K562 (cell line): ENCODE measurements at regions not wholly inside any gene's neighbourhood (a gene's known extent, or its start where the extent isn't known, plus 50 kb on each side); places are given as distances from the start of the nearest gene placed in this dataset.

Source experiments
- ATAC-seq: fragments of 200-7000 bp; cut with Tn5 transposase; 3 replicates; pipeline ENCODE4 v1.9.1; 2020; ENCODE audit warnings: moderate library complexity
- BruUV-seq: library from RNA; stranded (reverse); fragments of 400-500 nt; replicated peaks from 2 replicates; lab custom pipeline; 2021; lab: Mats Ljungman, UMichigan
- CTCF ChIA-PET: fragments of 300-600 bp; formaldehyde crosslinking; extraction: SDS; loops from one replicate; lab custom pipeline; 2021; ENCODE audit warnings: low intra/inter-chr PET ratio; lab: Yijun Ruan, JAX
- POLR2A ChIA-PET: fragments of 300-600, 350-650 bp; sonication (Branson Sonifier 250); formaldehyde crosslinking; extraction: SDS; loops from one replicate; lab custom pipeline; 2021; ENCODE audit warnings: antibody characterized with exemption, inconsistent platforms; lab: Yijun Ruan, JAX
- DNase-seq, 4 experiments: peaks; one replicate each; pipeline versions ENCODE4 v3.0.0 to v3.0.0-alpha.2; 2011 to 2018; ENCODE audit warnings: low spot score in 3 of 4, mixed read lengths in 3 of 4; ENCODE audit errors: extremely low read depth in 1 of 4
- FAIRE-seq: peaks from 2 replicates; lab custom pipeline; 2011; peaks lifted over from hg19 to GRCh38; lab: Jason Lieb, UNC
- H2AFZ ChIP-seq: 2 replicates; pipeline ENCODE4 v1.6.0; 2011; ENCODE audit warnings: low read depth, low read length, control low read depth, inconsistent platforms
- H3K27ac ChIP-seq: fragments of 200-600 bp; 3 replicates; pipeline ENCODE4 v1.8.0; 2011; ENCODE audit warnings: low read depth, mild to moderate bottlenecking, control low read depth, inconsistent platforms, low read length, moderate library complexity, mixed read lengths; ENCODE audit errors: extremely low read depth
- H3K27me3 ChIP-seq, 2 experiments: fragments of 300-600 bp in 1 of 2; 2 replicates in 1 of 2; 3 replicates in 1 of 2; pipeline versions ENCODE4 v1.6.0 to v1.8.0; 2011; ENCODE audit warnings: inconsistent platforms in 2 of 2, low read length in 2 of 2, mild to moderate bottlenecking in 1 of 2, mixed read lengths in 1 of 2, moderate library complexity in 1 of 2; ENCODE audit not compliant: control insufficient read depth in 2 of 2, insufficient read depth in 2 of 2
- H3K36me3 ChIP-seq: fragments of 300-600 bp; 3 replicates; pipeline ENCODE4 v1.8.0; 2011; ENCODE audit warnings: mild to moderate bottlenecking, low read length, inconsistent platforms; ENCODE audit not compliant: control insufficient read depth, insufficient read depth
- H3K4me1 ChIP-seq, 2 experiments: fragments of 200-600 bp in 1 of 2; replicated peaks in 1 of 2; 2 replicates in 1 of 2; 3 replicates in 1 of 2; pipeline versions ENCODE4 v1.5.1 to v1.8.0; 2011; ENCODE audit warnings: inconsistent platforms in 2 of 2, low read length in 2 of 2, mild to moderate bottlenecking in 1 of 2, mixed read lengths in 1 of 2, moderate library complexity in 1 of 2; ENCODE audit not compliant: control insufficient read depth in 2 of 2, insufficient read depth in 2 of 2
- H3K4me2 ChIP-seq: 2 replicates; pipeline ENCODE4 v1.6.1; 2011; ENCODE audit warnings: low read length, control low read depth, inconsistent platforms, mixed read lengths; ENCODE audit not compliant: insufficient read depth
- H3K4me3 ChIP-seq: fragments of 200-600 bp; sonication (generic), shearing (Covaris generic); 2 replicates; pipeline ENCODE4 v1.5.1; 2016; ENCODE audit warnings: control low read depth, inconsistent platforms
- H3K79me2 ChIP-seq: fragments of 200-600 bp; 3 replicates; pipeline ENCODE4 v1.8.0; 2011; ENCODE audit warnings: low read length, inconsistent platforms; ENCODE audit not compliant: control insufficient read depth, insufficient read depth
- H3K9ac ChIP-seq, 2 experiments: 2 replicates each; pipeline versions ENCODE4 v1.6.0 to v1.6.1; 2011; ENCODE audit warnings: low read depth in 2 of 2, low read length in 2 of 2, control low read depth in 1 of 2, inconsistent platforms in 1 of 2, mild to moderate bottlenecking in 1 of 2, mixed read lengths in 1 of 2; ENCODE audit not compliant: insufficient read depth in 1 of 2
- H3K9me1 ChIP-seq: one replicate; pipeline ENCODE4 v1.6.0; 2011; ENCODE audit warnings: inconsistent platforms, mild to moderate bottlenecking, low read length, moderate library complexity; ENCODE audit not compliant: control insufficient read depth, insufficient read depth
- H3K9me3 ChIP-seq: replicated peaks from 2 replicates; pipeline ENCODE4 v1.5.1; 2011; ENCODE audit warnings: low read depth, low read length, inconsistent platforms; ENCODE audit not compliant: control insufficient read depth, insufficient read depth
- H4K20me1 ChIP-seq: replicated peaks from 2 replicates; pipeline ENCODE4 v1.6.1; 2011; ENCODE audit warnings: low read length, inconsistent platforms, mixed read lengths; ENCODE audit not compliant: control insufficient read depth, insufficient read depth
- DMBX1 ChIP-seq: fragments of 250-450 bp; sonication (Bioruptor Pico); IDR thresholded peaks from 2 replicates; pipeline ENCODE4 v1.8.0; 2022; ENCODE audit warnings: inconsistent platforms, mild to moderate bottlenecking, moderate library complexity, borderline replicate concordance
- ESRRB ChIP-seq: fragments of 250-450 bp; sonication (Bioruptor Pico); IDR thresholded peaks from 2 replicates; pipeline ENCODE4 v1.5.0; 2020; ENCODE audit warnings: mild to moderate bottlenecking, moderate library complexity, borderline replicate concordance
- FOXJ3 ChIP-seq: sonication (generic); formaldehyde crosslinking; IDR thresholded peaks from 2 replicates; pipeline ENCODE4 v1.4.0; 2020; ENCODE audit warnings: mild to moderate bottlenecking, missing genetic modification reagents
- GTF2E2 ChIP-seq: fragments of 200-800 bp; sonication (Bioruptor generic); IDR thresholded peaks from 2 replicates; pipeline ENCODE4 v1.6.1; 2016; ENCODE audit warnings: missing genetic modification characterization, missing compliant biosample characterization
- MED1 ChIP-seq: sonication (generic); formaldehyde crosslinking; IDR thresholded peaks from 2 replicates; pipeline ENCODE4 v1.8.1; 2023; ENCODE audit warnings: missing genetic modification reagents, borderline replicate concordance
- NCOA4 ChIP-seq: fragments of 450-650 bp; IDR thresholded peaks from 2 replicates; pipeline ENCODE4 v1.6.1; 2018; ENCODE audit warnings: mild to moderate bottlenecking; ENCODE audit not compliant: partially characterized antibody
- NFATC3 ChIP-seq: fragments of 450-650 bp; IDR thresholded peaks from 2 replicates; pipeline ENCODE4 v1.6.1; 2017; ENCODE audit warnings: mild to moderate bottlenecking
- REST ChIP-seq, 2 experiments: fragments of 450-650 bp; formaldehyde crosslinking in 1 of 2; IDR thresholded peaks; 2 replicates each; pipeline versions ENCODE4 v1.4.0 to v1.6.1; 2014 to 2020; ENCODE audit warnings: mild to moderate bottlenecking in 2 of 2, borderline replicate concordance in 1 of 2, low read depth in 1 of 2
- SMARCA4 ChIP-seq: fragments of 450-650 bp; IDR thresholded peaks from 2 replicates; pipeline ENCODE4 v1.6.1; 2016
- SRSF3 ChIP-seq: fragments of 200-400 bp; formaldehyde crosslinking; IDR thresholded peaks from 2 replicates; pipeline ENCODE4 v1.6.1; 2016; ENCODE audit warnings: mild to moderate bottlenecking, low read length, moderate library complexity; ENCODE audit not compliant: insufficient read depth
- STAG1 ChIP-seq: sonication (generic); formaldehyde crosslinking; IDR thresholded peaks from 2 replicates; pipeline ENCODE4 v1.5.0; 2020; ENCODE audit warnings: missing genetic modification reagents, borderline replicate concordance
- TBP ChIP-seq: optimal IDR thresholded peaks from 2 replicates; pipeline ENCODE3; 2011; ENCODE audit warnings: low read depth, low read length, improper control_type of control experiment
- THRA ChIP-seq: fragments of 450-650 bp; IDR thresholded peaks from 2 replicates; pipeline ENCODE4 v1.6.1; 2017; ENCODE audit warnings: mild to moderate bottlenecking, moderate library complexity
- WGBS: fragments of 100-300 bp; shearing (Covaris generic); methylation state at CpG from one replicate; pipeline ENCODE4 v1.1.6; 2016; ENCODE audit warnings: low coverage, mixed read lengths; ENCODE audit not compliant: insufficient coverage; ENCODE audit errors: missing lambda C conversion rate; 5-methylcytosine and 5-hydroxymethylcytosine counted together
- in situ Hi-C: fragments of 300-500 bp; cut with MboI; formaldehyde crosslinking; loops from 4 replicates; pipeline ENCODE4 v1.15.0; 2018; ENCODE audit warnings: inconsistent platforms, mixed read lengths
- intact Hi-C: fragments of 100-400 bp; cut with micrococcal nuclease; formaldehyde crosslinking; loops from 2 replicates; pipeline ENCODE4 v1.14.2; 2022

- TF ChIP-seq THRA (no peak), NCOA4 (no peak)
- TF ChIP-seq, all 486 proteins: peak for 3
Measured at GRCh38 chr7:152989889-152990380, 230.4 kb downstream of the ACTR3B start (continued).

- Histone ChIP-seq H3K4me2 (no peak overlapping the region), H3K4me3 (no peak overlapping the region), H3K9me3 (no peaks in the 10 kb centered on the region), H3K36me3 (no peaks in the 10 kb centered on the region), H3K27me3 (peaks cover 2 to 10% of the 10 kb centered on the region in 2 experiments; a peak in 3 of 5 replicates), H2AFZ (no peak overlapping the region), H3K27ac (no peak overlapping the region), H3K9ac (no peak overlapping the region), H3K79me2 (no peaks in the 10 kb centered on the region), H3K9me1 (no peaks in the 10 kb centered on the region), H4K20me1 (no peaks in the 10 kb centered on the region), H3K4me1 (no peaks in the 10 kb centered on the region)
- BruUV-seq = no TSS peak
- ChIA-PET CTCF (no interaction called here), POLR2A (no interaction called here)
- no peak for ATAC-seq
- DNase-seq = no peak
- intact Hi-C loops (no loop called here), in situ Hi-C loops (no loop called here)
- WGBS = 4% methylated on average over 4 of the region's 4 CpGs
- FAIRE-seq = no peak
- TF ChIP-seq FOXJ3 (CRISPR knock-in tag) (no peak), NFATC3 (no peak), STAG1 (no peak), DMBX1 (CRISPR knock-in tag) (no peak), ESRRB (no peak), MED1 (CRISPR knock-in tag) (no peak), GTF2E2 (tag) (no peak), TBP (no peak), SRSF3 (no peak), SMARCA4 (no peak), REST (IDR thresholded peaks at IDR 0.05; ENCODE audit: borderline replicate concordance) (no peak), REST (CRISPR knock-in tag; IDR thresholded peaks at IDR 0.05; ENCODE audit: low read depth) (no peak)
Measured at GRCh38 chr7:152998420-152998819, 238.9 kb downstream of the ACTR3B start.
